ENCODE measurements at regions not wholly inside any gene's neighbourhood (a gene's known extent, or its start where the extent isn't known, plus 50 kb on each side); places are given as distances from the start of the nearest gene placed in this dataset.

DNA sequence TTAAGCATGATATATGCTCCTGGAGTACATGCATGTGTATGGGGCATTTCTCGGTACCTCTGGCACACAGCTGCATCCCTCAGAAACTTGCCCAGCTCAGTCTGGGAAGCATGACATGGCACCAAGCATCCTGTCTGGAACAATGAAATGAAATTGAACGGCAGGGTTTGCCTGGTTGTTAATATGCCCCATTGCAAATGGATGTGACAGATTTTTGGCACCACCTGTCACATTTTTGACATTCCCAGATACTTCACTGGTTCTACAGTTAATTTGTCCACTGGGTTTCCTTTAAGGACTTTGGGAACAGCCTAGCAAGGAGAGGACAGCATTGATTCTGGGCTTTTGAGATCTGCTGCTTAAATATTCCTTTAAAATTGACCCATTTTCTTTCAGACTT is 305.8 kb downstream of the TSN start (continued):
- TF ChIP-seq MTA2 (IDR thresholded peaks at IDR 0.05; ENCODE audit: low read depth) = no peak

DNA sequence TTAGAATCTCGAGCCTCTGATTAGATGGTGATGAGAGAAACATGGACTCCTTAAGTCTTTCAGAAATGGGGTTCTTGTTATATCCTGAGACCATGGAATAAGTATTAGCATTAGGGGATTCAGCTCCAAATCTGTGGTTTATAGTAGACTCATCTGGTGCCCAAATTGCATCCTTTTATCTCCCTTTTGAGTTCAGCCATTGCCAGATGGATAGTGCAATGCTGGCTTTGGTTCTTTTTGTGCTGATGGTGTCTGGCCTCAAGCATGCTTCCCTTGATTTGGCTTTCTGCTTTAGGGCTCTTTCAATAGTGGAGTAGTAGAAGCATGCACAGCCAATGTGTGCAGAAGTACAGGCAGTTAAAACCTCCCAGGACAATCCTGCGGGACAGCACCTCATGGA is 306.4 kb downstream of the TSN start:
- 0% methylated on average over 2 of the region's 2 CpGs for WGBS (ENCODE audit: insufficient coverage, low coverage, missing lambda C conversion rate)
- ChIA-PET CTCF (ENCODE audit: low intra/inter-chr PET ratio) (no interaction called here), POLR2A (no interaction called here)
- no peaks in the 10 kb centered on the region for H3K36me3 ChIP-seq (ENCODE audit: control insufficient read depth, insufficient read depth, low read length)
- intact Hi-C loops (cut with micrococcal nuclease) (no loop called here), in situ Hi-C loops (cut with MboI) (no loop called here)
- H3K4me1 ChIP-seq (replicated peaks in 1 of 2; ENCODE audit: control insufficient read depth in 2 of 2, insufficient read depth in 2 of 2, low read length in 2 of 2) = no peaks in the 10 kb centered on the region
- H3K9me3 ChIP-seq (replicated peaks; ENCODE audit: control insufficient read depth, insufficient read depth, low read depth, low read length) = no peaks in the 10 kb centered on the region
- H3K4me2 ChIP-seq (ENCODE audit: insufficient read depth, low read length) = no peak overlapping the region
- H2AFZ ChIP-seq (ENCODE audit: low read depth, low read length) = no peak overlapping the region
- no peaks in the 10 kb centered on the region for H3K79me2 ChIP-seq (ENCODE audit: control insufficient read depth, insufficient read depth, low read length)
- BruUV-seq (replicated peaks) = no TSS peak
- FAIRE-seq (no peak), DNase-seq (ENCODE audit: extremely low read depth in 1 of 4, low spot score in 3 of 4) (no peak), ATAC-seq (no peak)
- no peak overlapping the region for H3K4me3 ChIP-seq
- H3K9me1 ChIP-seq (ENCODE audit: control insufficient read depth, insufficient read depth, low read length) = no peaks in the 10 kb centered on the region
- H3K27ac ChIP-seq (ENCODE audit: extremely low read depth, low read depth, low read length) = no peak overlapping the region
- no peaks in the 10 kb centered on the region for H4K20me1 ChIP-seq (replicated peaks; ENCODE audit: control insufficient read depth, insufficient read depth, low read length)
- H3K9ac ChIP-seq (ENCODE audit: insufficient read depth in 1 of 2, low read depth in 2 of 2, low read length in 2 of 2) = no peak overlapping the region
- peaks cover 0 to 6% of the 10 kb centered on the region in 2 experiments; a peak in 1 of 5 replicates for H3K27me3 ChIP-seq (ENCODE audit: control insufficient read depth in 2 of 2, insufficient read depth in 2 of 2, low read length in 2 of 2)
- TF ChIP-seq ZNF79 (CRISPR knock-in tag; IDR thresholded peaks at IDR 0.05; ENCODE audit: low read depth) = no peak
- no peak for TF ChIP-seq KDM2B (CRISPR knock-in tag; IDR thresholded peaks at IDR 0.05)
- TF ChIP-seq ZNF696 (CRISPR knock-in tag; conservative IDR thresholded peaks at IDR 0.05) = no peak
- TF ChIP-seq, protein P1, sequence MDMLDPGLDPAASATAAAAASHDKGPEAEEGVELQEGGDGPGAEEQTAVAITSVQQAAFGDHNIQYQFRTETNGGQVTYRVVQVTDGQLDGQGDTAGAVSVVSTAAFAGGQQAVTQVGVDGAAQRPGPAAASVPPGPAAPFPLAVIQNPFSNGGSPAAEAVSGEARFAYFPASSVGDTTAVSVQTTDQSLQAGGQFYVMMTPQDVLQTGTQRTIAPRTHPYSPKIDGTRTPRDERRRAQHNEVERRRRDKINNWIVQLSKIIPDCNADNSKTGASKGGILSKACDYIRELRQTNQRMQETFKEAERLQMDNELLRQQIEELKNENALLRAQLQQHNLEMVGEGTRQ (CRISPR knock-in tag; IDR thresholded peaks at IDR 0.05) = no peak
- TF ChIP-seq, protein P2, sequence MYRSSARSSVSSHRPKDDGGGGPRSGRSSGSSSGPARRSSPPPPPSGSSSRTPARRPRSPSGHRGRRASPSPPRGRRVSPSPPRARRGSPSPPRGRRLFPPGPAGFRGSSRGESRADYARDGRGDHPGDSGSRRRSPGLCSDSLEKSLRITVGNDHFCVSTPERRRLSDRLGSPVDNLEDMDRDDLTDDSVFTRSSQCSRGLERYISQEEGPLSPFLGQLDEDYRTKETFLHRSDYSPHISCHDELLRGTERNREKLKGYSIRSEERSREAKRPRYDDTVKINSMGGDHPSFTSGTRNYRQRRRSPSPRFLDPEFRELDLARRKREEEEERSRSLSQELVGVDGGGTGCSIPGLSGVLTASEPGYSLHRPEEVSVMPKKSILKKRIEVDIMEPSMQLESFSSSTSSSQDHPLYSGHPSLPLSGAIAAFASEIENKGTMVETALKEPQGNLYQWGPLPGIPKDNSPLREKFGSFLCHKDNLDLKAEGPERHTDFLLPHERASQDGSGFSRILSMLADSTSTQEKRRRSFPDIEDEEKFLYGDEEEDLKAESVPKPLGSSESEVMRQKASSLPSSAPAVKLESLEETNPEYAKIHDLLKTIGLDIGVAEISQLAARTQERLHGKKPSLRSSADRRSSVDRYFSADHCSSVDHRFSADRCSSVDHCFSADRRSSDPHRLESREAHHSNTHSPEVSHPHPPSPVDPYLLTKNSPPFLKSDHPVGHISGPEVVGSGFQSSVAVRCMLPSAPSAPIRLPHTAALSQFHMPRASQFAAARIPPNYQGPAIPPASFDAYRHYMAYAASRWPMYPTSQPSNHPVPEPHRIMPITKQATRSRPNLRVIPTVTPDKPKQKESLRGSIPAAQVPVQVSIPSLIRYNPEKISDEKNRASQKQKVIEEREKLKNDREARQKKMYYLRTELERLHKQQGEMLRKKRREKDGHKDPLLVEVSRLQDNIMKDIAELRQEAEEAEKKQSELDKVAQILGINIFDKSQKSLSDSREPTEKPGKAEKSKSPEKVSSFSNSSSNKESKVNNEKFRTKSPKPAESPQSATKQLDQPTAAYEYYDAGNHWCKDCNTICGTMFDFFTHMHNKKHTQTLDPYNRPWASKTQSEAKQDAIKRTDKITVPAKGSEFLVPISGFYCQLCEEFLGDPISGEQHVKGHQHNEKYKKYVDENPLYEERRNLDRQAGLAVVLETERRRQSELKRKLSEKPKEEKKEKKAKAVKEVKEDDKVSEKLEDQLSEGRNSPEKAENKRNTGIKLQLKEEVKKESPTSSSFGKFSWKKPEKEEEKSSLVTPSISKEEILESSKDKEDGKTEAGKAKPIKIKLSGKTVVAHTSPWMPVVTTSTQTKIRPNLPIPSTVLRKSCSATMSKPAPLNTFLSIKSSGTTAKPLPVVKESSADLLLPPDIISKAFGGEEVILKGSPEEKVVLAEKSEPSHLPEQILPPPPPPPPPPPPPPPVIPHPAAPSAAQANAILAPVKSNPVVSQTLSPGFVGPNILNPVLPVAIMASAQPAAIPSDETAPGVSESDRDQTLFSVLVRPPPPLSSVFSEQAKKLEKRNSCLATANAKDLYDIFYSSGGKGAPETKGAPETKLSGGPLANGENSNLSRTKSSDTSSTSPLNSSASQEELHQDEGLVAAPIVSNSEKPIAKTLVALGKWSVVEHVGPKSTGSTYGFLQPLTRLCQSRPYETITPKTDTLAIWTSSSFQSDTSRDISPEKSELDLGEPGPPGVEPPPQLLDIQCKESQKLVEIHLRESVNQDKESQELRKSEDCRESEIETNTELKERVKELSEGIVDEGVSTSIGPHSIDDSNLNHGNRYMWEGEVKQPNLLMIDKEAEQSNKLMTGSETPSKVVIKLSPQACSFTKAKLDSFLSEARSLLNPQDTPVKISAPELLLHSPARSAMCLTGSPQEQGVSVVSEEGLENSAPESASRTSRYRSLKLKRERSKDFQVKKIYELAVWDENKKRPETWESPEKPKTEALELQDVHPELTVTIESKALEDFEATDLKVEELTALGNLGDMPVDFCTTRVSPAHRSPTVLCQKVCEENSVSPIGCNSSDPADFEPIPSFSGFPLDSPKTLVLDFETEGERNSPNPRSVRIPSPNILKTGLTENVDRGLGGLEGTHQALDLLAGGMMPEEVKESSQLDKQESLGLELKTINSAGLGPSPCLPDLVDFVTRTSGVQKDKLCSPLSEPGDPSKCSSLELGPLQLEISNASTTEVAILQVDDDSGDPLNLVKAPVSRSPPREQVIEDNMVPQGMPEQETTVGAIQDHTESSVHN (IDR thresholded peaks at IDR 0.05; ENCODE audit: borderline replicate concordance in 1 of 2, low read depth in 1 of 2) = no peak
- TF ChIP-seq ZZZ3 (IDR thresholded peaks at IDR 0.05) = no peak
- no peak for TF ChIP-seq KAT7 (CRISPR knock-in tag; IDR thresholded peaks at IDR 0.05; ENCODE audit: borderline replicate concordance)
- TF ChIP-seq KLF6 (CRISPR knock-in tag; IDR thresholded peaks at IDR 0.05; ENCODE audit: borderline replicate concordance) = no peak
- TF ChIP-seq, protein P3, sequence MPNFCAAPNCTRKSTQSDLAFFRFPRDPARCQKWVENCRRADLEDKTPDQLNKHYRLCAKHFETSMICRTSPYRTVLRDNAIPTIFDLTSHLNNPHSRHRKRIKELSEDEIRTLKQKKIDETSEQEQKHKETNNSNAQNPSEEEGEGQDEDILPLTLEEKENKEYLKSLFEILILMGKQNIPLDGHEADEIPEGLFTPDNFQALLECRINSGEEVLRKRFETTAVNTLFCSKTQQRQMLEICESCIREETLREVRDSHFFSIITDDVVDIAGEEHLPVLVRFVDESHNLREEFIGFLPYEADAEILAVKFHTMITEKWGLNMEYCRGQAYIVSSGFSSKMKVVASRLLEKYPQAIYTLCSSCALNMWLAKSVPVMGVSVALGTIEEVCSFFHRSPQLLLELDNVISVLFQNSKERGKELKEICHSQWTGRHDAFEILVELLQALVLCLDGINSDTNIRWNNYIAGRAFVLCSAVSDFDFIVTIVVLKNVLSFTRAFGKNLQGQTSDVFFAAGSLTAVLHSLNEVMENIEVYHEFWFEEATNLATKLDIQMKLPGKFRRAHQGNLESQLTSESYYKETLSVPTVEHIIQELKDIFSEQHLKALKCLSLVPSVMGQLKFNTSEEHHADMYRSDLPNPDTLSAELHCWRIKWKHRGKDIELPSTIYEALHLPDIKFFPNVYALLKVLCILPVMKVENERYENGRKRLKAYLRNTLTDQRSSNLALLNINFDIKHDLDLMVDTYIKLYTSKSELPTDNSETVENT (CRISPR knock-in tag; IDR thresholded peaks at IDR 0.05) = no peak
- TF ChIP-seq SNIP1 (IDR thresholded peaks at IDR 0.05; ENCODE audit: low read depth) = no peak
